ENCODE measurements at regions not wholly inside any gene's neighbourhood (a gene's known extent, or its start where the extent isn't known, plus 50 kb on each side); places are given as distances from the start of the nearest gene placed in this dataset.

DNA sequence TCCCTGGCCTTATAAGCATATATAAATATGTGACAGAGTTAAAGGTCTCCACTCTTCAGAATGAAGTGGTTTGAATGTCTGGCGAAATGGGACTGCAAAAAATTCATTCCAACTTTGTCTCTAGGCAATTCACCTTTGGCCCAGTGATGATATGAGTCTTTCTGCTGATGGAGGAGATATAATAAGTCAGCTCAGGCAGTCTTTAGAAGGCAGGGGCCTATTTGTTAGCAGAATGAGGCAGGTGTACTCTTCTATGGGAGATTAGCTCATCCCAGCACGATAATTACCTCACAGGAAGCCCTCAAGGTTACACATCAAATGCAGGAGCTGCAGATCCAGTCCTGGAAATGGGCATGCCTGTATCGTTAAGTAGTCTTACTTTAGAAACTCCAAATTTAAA lies 300.5 kb downstream of the NR2F1-AS1 start:
- DNase-seq (ENCODE audit: extremely low spot score, insufficient read length, low read depth) (no peak), FAIRE-seq (no peak)

DNA sequence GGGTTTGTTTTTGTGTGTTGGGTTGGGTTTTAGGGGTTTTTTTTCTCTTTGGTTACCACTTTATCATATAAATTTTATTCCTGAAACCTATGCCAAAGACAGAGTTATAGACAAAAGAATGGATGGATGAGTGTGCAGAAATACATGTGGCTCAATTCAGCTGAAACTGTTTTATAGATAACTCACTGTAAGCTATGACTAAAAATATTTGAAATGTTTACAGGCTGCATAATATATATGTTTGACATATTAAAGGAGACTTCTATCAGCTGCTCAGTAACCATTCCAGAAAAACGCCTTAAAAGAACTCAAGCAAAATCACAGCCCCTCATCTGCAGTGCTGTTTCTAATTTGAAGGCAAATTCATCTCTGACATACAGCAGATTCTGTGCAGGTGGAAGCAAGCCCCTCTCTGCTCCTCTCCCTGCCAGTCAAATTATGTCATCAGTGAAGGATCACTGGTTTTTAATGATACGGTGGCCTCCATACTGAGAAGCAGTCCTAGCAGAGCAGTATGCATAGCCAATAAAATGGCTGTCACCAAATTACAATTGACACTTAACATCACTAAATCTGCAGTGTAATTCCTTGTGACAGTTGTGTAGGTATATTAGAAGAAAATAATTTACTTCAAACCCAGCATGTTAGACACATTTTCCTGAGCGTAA lies 301.6 kb downstream of the NR2F1-AS1 start:
- FAIRE-seq = no peak
- no peak for DNase-seq (ENCODE audit: extremely low spot score, insufficient read length, low read depth)

DNA sequence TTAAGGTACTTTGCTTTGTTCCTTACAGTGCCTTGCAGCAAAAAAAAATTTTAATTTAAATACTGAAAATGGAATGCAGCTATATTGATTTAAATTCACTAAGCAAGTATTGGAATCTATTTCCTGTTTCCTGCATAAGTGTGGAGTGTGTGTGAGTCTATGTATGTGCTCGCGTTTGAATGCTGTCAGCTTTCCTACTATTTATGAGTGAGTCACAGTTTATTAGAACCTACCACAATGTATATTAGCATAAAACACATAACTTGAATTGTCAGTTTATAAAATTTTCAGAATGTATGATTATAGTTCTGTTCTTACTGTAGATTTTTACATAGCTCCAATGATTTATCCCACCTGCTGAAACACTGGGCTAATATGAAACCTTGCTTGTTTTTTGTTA lies 302.1 kb downstream of the NR2F1-AS1 start:
- no peak for FAIRE-seq
- no peak for DNase-seq (ENCODE audit: extremely low spot score, insufficient read length, low read depth)

DNA sequence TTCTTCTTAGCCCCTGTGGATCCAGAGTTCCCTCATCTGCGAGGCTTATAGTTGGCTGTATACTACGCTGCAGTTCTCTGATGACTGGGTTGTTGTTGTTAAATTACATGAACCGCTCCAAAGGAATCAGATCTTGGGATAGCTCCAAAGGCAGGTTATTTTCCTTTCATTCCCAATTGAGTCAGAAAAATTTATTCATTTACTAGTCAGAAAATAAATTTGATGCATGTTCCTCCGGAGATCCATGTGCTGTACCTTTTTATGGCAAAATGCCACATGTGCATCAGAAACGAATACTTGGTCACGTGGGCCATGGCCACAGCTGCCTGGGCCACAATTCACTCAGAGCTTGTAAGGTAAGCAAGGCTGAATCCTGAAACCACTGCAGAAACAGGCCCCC lies 304.0 kb downstream of the NR2F1-AS1 start:
- no peak for DNase-seq (ENCODE audit: extremely low spot score, insufficient read length, low read depth)
- no peak for FAIRE-seq

DNA sequence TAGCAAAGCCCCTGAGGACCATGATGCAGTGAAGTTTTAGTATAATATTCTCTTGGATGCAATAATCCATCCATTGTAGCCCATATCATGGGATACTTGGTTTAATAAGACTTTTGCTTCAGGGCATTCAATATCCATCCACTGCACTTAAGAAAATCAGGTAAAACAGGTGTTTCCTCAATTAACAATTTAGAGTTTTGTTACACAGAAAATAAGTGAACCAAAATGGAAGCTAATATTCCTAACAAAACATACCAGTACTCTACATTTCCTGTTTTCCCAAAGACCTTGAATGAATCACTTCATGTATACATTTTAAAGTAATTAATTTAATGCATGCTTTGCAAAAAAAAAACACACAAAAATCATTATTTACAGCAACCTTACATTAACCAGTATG lies 305.6 kb downstream of the NR2F1-AS1 start:
- FAIRE-seq = no peak

DNA sequence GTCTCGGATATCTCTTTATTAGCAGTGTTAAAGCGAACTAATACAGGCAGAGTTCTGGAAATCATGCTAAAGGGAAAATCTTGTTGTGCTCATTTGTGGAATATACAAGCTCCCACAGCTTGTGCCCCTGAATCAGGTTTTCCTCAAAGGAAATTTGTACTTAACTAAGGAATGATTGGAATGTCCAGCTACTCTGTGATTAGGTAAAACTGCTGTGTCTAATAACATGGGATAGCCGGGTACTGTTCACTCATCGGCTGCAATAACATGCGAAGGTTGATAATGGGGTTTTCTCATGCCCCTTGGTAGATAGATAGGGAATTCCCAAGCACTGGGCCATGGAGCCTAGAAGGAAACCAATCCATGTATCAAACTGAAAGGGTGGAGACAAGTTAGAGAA lies 306.7 kb downstream of the NR2F1-AS1 start:
- FAIRE-seq (no peak), DNase-seq (ENCODE audit: extremely low spot score, insufficient read length, low read depth) (no peak)

More for the DNA sequence above, 305.6 kb downstream of the NR2F1-AS1 start:
- DNase-seq (ENCODE audit: extremely low spot score, insufficient read length, low read depth) = no peak

DNA sequence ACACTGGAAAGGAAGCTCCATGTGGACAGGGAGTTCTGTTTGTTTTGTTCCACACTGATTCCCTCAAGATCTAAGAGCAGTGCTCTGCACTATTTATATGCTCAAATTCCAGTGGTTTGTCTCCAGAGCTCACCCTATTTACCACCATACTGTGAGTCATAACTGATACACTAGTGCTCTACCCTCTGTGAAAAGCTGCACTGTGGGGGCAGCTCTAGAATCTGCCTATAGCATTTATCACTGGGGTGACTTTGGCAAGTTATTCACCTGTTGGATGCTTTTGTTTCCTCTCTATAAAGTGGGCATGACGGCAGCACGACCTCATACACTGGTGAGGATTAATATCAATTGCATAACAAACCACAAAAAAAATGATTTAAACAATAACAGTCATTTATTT lies 307.8 kb downstream of the NR2F1-AS1 start:
- no peak for DNase-seq (ENCODE audit: extremely low spot score, insufficient read length, low read depth)

DNA sequence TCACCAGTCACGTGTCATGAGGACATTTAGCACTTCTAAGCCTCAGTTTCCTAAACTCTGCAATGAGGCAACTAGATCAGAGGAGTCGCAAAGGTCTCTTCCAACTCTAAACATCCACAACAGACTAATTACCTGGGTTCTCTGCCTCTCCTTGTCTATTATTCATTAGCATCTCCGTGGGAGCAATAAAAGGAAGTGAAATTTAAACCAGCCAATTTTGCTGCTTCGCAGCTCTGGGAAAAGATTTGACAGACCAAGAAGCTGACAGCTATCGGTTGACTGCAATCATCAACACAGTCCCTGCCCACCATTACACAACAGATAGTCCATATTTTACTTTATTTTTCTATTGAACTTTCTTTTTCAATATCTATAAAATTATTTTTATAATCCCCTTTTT lies 308.9 kb downstream of the NR2F1-AS1 start:
- DNase-seq (ENCODE audit: extremely low spot score, insufficient read length, low read depth) (no peak), FAIRE-seq (no peak)

More for the DNA sequence above, 307.8 kb downstream of the NR2F1-AS1 start:
- no peak for FAIRE-seq

DNA sequence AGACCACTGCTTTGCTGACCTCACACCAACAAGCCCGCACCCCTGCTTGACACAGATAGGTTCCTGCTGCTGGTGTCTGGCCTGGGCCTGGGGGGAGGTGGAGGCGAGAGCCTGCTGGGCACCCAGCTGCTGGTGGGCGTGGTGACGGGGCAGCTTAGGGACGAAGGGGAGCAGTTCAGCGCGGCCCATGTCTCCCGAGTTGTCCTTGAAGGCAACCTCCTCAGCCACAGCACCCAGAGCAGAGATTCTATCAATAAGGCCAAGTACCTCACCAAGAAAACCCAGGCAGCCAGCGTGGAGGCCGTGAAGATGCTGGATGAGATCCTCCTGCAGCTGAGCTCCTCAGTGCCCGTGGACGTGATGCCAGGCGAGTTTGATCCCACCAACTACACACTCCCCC lies 313.3 kb downstream of the NR2F1-AS1 start:
- FAIRE-seq = no peak

DNA sequence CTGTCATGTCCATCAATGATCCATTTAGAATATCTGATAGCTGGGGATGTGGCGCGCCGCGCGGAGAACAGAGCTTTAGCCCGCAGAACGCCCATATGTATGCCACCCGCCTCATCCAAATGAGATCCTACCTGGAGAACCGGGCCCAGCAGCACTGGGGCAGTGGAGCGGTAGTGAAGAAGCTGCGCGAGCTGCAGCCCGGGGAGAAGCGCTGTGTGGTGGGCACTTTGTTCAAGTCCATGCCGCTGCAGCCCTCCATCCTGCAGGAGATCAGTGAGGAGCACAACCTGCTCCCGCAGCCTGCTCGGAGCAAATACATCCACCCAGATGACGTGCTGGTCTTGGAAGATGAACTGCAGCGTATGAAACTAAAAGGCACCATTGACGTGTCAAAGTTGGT lies 313.7 kb downstream of the NR2F1-AS1 start:
- FAIRE-seq = no peak
- DNase-seq (ENCODE audit: extremely low spot score, insufficient read length, low read depth) = no peak

More for the DNA sequence above, 313.3 kb downstream of the NR2F1-AS1 start:
- DNase-seq (ENCODE audit: extremely low spot score, insufficient read length, low read depth) = no peak

DNA sequence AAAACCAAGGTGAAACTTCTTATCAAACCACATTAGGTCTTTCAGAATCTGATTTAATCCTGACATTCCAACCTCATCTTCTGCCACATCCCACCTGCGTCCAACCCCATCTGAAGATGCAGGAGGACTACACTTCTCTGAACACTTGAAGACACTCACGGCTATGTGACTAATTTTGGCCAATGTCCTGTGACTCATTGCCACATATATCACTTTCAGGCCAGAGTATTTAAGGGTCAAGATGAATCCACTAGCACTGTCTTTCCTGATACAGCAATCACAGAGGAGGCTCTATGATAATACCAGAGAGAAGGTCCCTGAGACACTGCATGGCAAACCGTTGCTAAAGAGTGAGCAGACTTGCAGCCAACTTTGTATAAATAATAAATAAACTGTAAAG lies 323.4 kb downstream of the NR2F1-AS1 start:
- DNase-seq (ENCODE audit: extremely low spot score, insufficient read length, low read depth) = no peak
- no peak for FAIRE-seq

DNA sequence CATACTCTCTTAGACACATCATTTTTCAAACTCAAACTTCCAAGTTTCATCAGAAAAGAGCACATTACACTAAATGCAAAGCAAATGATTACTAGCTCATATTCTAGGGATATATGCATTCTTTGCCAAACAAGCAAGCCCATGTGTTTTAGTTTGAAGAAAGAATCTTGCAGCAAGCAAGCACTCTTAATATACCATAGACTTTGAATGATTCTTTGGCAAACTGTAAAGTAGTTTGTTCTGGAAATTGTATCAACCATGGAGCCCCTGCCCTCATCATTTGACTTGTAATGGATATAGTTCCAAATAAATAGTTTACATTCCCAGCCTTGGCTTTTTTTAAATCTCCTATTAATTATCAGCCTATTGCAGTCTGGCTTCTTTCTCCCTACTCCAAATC lies 325.2 kb downstream of the NR2F1-AS1 start:
- FAIRE-seq (no peak), DNase-seq (ENCODE audit: extremely low spot score, insufficient read length, low read depth) (no peak)

DNA sequence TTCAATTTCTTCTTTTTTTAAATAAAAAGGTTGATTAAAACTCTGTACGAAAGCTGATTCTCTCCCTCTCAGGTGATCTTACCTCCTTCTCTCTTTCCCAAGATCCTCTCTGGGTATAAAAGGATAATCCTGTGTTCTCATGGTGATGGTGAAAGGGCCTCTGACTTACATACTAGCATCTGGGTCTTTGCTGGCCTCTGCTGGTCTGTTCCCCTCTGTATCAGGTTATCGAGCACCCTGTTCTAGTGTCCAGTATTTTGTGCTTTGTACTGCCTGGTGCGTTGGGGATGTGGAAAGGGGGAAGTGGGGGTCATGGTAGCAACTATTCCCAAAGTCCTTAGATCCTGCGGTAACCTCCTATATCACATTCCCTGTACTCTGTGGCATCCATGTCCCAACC lies 328.9 kb downstream of the NR2F1-AS1 start:
- FAIRE-seq (no peak), DNase-seq (ENCODE audit: extremely low spot score, insufficient read length, low read depth) (no peak)

DNA sequence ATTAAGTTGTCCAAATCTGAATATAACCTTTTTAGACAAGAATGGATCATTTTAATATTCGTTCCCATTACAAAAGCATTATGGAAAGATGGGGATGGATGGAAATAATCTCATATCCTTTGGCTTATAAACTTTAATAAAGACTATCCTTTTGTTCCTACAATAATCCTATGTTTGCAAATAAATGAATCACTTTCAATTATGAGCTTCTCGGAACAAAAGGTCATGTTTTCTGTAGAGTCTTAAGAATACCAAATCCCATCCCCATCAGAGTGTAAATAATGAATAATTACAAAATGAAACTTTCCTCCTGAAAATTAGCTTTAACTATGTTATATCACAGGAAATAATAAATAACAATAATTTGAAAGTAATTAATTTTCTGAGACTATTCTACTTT lies 329.7 kb downstream of the NR2F1-AS1 start:
- DNase-seq (ENCODE audit: extremely low spot score, insufficient read length, low read depth) = no peak
- FAIRE-seq = no peak

DNA sequence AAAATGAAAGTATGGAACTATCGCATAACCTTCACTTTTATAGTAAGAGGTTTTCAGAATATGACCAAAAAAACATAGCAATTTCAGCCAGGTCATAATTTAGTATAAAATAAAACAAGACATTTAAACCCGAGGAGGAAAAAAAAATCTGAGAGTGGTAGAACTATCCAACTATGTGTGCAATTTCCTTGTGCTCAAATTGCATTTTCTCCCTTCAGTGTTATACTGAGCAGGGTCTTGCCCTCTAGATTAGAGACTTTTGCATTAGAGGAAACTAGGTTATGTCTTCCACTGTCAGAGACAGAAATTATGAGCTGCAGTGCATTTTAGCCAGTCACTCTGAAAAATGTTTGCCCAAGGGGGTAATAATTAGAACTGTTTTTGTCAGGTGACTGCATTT lies 330.6 kb downstream of the NR2F1-AS1 start:
- DNase-seq (ENCODE audit: extremely low spot score, insufficient read length, low read depth) (no peak), FAIRE-seq (no peak)

DNA sequence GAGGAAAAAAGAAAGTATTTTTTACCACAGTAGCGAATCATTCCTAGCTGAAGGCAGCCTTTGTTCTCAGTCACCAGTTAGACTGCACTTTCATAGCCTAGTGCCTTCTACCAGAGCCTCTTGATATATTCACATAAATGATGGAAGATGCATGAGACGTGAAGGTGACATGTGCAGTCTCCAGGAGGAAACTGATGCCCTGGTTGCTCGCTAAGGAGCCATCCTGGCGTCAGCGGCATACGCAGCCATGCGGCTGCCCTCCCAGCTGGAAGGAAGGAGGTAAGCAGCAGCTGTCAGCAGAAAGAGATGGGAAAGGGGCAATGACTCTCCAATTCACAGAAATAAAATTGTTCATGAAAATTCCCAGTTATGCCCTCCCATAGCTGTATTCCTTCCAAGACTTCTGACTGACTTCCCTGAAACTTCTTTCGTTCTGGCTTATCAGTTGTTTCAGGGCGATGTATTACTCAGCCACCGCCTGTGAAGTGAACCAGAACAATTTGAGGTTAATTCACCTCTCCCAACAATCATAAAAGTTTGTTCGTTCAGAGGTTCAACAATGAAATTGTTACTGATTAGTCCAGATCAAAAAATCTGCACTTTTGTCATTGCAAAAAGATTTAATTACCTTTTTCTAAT lies 331.2 kb downstream of the NR2F1-AS1 start:
- FAIRE-seq (no peak), DNase-seq (ENCODE audit: extremely low spot score, insufficient read length, low read depth) (no peak)

DNA sequence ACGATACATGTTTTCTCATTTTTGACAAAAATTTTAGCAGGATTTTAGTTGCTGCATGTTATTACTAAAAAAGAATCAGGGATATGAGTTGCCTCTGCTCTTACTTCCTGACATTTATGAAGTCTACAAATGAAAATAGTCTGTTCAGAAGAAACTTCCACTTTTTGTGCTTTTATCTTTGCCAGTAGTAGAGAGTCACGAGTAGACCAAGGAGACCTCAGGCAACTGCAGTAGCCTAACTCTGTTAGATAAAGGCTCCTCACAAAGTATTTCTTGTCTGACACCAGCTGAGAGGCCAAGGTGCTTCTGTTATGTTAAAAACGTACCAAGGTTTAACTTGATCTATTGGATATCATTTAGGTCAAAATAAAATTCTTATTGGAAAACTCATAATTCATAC lies 333.9 kb downstream of the NR2F1-AS1 start:
- FAIRE-seq = no peak
- DNase-seq (ENCODE audit: extremely low spot score, insufficient read length, low read depth) = no peak

DNA sequence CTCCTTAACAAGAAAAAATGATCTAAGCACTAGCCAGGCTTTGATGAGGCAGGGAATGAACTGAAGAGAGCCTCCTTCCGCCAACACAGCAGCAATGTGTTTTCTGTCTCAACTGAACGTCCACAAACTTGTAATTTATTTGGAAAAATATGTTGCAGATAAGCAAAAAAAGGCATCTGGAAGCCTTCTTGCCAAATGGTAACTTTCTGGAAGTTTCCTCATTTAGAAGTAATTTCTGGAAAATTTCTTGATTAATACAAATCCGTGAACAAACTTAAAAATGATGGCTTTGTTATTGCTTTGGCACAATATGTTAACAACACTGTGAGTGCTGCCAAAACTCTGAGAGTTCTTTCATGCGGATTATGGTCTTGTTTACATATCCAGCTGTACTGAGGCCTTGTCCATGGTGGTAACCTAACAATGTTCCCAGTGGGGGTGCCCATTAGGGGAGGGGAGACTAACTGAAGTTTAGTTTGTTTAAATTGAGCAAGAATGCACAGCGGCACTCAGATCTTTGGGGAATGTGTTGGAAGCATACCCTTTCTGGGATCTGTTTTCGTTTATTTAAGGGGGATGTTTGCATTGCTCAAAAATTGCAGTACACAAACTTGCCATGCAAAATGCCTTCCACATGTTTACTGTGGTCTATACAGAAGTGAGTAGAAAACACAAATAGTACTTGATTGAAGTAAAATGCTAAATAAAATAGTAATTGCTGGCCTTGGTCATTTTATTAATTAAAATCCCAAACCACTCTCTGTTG lies 334.7 kb downstream of the NR2F1-AS1 start:
- no peak for DNase-seq (ENCODE audit: extremely low spot score, insufficient read length, low read depth)
- no peak for FAIRE-seq

DNA sequence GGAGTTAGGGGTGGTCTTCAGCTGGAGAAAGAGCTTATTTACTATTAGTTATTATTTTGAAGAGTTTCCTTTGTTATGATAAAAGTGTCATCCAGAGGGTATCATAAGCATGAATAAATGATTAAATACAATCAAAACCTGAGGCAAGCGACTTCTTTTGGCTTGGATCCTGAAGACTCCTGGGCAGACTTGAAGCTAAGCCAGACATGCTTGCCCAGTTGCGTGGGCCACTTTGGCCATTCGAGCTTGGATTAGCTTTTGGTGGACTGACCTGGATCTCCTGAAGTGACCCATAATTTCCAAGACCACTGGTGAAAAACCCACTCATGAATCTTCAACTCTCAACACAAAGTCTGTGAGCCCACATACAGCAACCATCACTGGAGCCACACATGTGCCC lies 335.8 kb downstream of the NR2F1-AS1 start:
- DNase-seq (ENCODE audit: extremely low spot score, insufficient read length, low read depth) (no peak), FAIRE-seq (no peak)

DNA sequence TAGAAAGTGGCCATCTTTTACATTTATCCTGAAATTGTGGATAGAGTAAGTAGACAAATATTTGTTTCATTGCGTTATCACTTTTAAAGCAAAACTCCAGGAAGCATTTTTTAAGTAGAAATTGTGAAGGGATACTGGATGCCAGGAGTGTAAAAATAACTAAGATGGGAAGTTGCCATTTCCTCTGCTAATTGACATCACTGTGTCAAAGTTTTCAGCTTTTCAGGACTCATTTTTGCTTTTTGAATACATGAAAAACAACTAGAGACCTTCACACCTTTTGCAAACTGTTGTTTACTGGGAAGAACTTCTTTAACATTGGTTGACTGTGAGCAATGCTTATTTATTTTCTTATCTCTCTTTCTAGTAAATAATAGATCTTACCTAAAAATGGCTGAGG lies 337.5 kb downstream of the NR2F1-AS1 start:
- no peak for DNase-seq (ENCODE audit: extremely low spot score, insufficient read length, low read depth)
- FAIRE-seq = no peak

DNA sequence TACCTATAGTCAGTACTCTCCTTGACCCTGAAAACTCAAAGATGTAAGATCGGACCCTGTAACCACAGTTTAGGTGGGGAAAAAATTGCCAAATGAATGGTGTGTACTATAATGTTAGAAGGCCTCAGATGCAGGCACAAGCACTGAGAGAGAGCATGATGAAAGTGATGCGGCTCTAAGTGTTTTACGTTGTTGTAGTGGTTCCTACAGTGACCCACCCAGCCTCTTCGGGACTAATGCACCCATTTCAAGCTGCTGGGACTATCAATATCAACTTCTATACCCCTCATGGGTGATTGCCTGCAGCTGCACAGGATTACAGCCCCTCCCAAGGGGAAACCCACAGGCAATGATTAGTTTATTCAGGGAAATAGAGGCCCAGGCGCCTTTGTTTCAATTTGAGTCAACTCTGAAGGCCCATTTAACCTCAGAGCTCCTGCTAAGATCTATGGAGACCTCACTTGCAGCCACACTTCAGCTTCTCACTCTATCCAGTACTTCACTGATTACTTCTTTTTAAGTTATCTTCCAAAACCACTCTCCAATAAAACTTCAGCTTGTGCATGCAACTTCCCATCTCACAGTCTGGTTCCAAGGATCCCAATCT lies 340.7 kb downstream of the NR2F1-AS1 start:
- DNase-seq (ENCODE audit: extremely low spot score, insufficient read length, low read depth) (no peak), FAIRE-seq (no peak)
